ENCODE measurements at regions not wholly inside any gene's neighbourhood (a gene's known extent, or its start where the extent isn't known, plus 50 kb on each side); places are given as distances from the start of the nearest gene placed in this dataset.

DNA sequence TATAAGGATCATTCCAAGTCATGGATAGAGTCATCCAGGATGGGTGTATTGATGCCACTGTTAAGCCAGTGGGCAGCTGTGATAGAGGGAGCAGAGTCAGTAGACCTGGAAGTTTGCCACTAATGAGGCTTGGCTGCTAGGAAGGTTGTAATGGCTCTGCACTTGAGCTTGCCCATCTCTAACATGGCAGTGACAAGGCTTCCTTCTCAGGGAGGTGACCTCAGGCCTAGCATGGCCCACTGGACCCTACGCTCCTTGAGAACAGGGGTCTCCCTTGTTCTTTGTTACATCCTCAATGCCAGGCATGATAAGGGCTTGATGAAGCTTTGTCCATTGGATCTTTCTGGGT, 155.1 kb downstream of the CD83 start:
- intact Hi-C loops (cut with DNase I): no loop called here

GRCh38 chr6:14273191-14273590, 155.6 kb downstream of the CD83 start:
- peak in 1 of 10 donors; percentile 9 for DNase-seq
- intact Hi-C loops (cut with DNase I): no loop called here

More for the DNA sequence above, 155.1 kb downstream of the CD83 start:
- no peak for DNase-seq

DNA sequence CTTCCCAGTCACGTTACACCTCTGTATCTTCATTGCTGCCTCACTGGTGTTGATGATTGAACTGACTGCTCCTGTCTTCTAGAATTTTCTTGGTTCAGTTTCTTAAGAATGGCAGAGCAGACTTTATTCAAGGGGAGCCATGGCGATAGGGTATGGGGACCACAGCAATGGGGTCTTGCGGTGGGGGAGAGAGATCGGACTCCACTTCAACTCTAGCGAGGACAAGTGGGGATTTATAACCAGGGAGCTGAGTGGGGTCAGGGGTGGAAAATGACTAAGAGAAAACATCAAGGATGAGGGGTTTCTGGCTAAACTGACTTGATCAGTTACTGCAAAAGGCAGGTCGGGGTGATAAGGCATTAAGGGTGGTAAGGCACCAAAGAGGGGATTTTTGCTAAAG, 156.4 kb downstream of the CD83 start:
- DNase-seq: no peak
- intact Hi-C loops (cut with DNase I): no loop called here

- intact Hi-C loops (cut with DNase I): loop anchor here (5.0 kb wide), 1 partner anchor 63 kb away; no protein-coding TSS in a partner anchor
Measured at GRCh38 chr6:14274546-14275492, 157.2 kb downstream of the CD83 start.

DNA sequence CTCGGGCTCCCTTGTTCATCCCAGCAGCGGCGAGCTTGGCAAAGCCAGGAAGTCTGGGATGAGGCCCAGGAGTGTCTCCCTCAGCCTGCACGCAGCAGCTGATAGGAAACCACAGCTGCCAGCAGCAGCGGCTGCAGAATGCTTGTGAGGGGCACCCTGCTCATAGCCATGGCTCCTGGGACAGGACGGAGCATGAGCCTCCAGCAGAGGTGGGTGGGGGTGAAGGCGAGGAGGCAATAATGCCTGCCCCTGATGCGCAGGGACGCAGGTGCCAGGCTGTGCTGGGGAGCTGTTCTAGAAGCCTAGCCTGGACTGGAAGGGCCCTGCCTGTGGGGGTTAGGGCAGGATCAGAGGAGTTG, 157.9 kb downstream of the CD83 start:
- intact Hi-C loops (cut with DNase I): loop anchor here (5.0 kb wide), 1 partner anchor 63 kb away; no protein-coding TSS in a partner anchor
- peak; percentile 27 to 95 (median 65) for DNase-seq

More at GRCh38 chr6:14274546-14275492, 157.2 kb downstream of the CD83 start:
- peak in 1 of 10 donors; percentile 72 for DNase-seq

GRCh38 chr6:14276071-14276470, 158.5 kb downstream of the CD83 start:
- peak in 1 of 10 donors; percentile 60 for DNase-seq
- intact Hi-C loops (cut with DNase I): loop anchor here (5.0 kb wide), 1 partner anchor 64 kb away; no protein-coding TSS in a partner anchor

DNA sequence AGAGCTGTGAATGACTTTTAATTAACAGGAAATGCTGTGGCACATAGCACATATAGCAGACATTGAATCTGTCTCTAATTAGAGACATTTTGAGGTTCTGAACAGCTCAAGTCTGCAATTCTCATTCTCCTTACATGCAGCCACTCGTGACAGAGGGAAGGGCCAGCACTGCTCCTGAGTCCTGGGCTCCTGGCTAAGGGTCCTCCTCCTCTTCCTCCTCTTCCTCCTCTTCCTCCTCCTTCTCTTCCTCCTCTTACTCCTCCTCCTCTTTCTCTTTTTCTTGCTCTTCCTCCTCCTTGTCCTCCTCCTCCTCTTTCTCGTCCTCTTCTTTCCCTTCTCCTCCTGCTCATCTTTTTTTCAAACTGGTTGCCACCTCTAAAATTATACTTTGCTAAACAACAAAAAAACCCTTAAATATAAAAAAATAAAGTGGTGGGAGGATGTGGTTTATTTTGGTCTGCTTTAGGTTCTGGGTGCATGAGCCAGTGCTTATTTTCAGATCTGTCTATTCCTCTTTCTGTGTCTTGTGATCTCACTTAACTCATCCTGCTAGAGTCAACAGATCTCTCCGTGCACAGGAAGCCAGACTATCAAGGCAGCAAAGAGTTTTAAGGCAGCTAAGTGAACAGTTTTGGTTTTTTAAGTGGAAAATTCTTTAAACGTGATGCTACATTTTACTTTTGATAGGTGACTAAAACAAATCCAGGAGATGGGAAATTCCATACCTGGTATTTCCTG, 159.3 kb downstream of the CD83 start:
- peak in 1 of 10 donors; percentile 8 for DNase-seq
- intact Hi-C loops (cut with DNase I): loop anchor here (5.0 kb wide), 1 partner anchor 65 kb away; no protein-coding TSS in a partner anchor

GRCh38 chr6:14277405-14277930, 159.9 kb downstream of the CD83 start:
- intact Hi-C loops (cut with DNase I): loop anchor here (5.0 kb wide), 1 partner anchor 65 kb away; no protein-coding TSS in a partner anchor
- DNase-seq: no peak

GRCh38 chr6:14278006-14278405, 160.4 kb downstream of the CD83 start:
- no peak for DNase-seq
- intact Hi-C loops (cut with DNase I): loop anchor here (5.0 kb wide), 1 partner anchor 66 kb away; no protein-coding TSS in a partner anchor

DNA sequence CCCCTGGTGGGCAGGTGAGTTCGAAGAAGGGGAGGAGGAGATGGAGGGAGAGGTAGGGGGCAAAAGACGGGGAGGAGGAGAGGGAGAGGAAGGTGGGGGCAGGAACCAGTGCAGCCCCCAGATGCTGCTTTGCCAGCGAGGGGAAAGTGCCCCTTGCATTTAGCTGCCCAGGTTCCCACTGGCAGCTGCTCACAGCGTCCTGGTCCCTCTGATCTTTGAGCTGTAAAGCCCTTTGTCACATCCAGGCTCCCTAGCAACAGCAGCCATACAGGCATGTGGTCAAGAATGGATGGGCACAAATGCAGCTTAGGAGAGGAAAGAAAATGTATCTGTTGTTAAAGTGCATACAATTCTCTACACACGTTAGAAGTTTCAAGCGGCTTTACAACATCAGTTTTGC, 160.9 kb downstream of the CD83 start:
- intact Hi-C loops (cut with DNase I): loop anchor here (5.0 kb wide), 1 partner anchor 66 kb away; no protein-coding TSS in a partner anchor
- DNase-seq: no peak

- no peak for DNase-seq
- intact Hi-C loops (cut with DNase I): no loop called here
Measured at GRCh38 chr6:14280006-14280510, 162.5 kb downstream of the CD83 start.

DNA sequence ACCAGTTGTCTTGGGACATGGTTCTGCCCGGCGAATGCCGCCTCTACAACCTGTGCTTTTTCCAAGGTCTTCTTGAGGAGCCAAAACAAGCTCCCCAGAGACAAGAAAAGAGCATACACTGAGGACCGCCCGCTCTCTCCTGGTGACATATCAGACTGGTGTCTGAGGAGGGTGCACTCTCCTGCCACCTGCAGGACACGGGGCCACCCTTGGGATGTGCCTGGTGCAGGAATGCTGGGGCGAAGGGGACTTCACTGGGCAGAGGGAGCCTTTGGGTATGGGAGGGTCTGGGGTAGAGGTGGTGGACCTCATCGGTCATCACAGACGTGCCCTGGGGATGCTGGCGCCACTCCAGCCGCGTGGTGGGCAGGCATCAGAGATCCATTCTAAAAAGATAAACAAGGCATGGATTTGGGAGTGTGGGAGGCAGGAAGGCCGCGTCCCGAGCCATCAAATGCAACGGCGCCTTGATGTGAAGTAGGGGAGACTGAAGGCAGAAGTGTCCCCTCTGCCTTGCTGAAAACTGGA, 163.3 kb downstream of the CD83 start:
- peak in 1 of 10 donors; percentile 77 for DNase-seq
- intact Hi-C loops (cut with DNase I): no loop called here

GRCh38 chr6:14281811-14282660, 164.5 kb downstream of the CD83 start:
- intact Hi-C loops (cut with DNase I): no loop called here
- no peak for DNase-seq

DNA sequence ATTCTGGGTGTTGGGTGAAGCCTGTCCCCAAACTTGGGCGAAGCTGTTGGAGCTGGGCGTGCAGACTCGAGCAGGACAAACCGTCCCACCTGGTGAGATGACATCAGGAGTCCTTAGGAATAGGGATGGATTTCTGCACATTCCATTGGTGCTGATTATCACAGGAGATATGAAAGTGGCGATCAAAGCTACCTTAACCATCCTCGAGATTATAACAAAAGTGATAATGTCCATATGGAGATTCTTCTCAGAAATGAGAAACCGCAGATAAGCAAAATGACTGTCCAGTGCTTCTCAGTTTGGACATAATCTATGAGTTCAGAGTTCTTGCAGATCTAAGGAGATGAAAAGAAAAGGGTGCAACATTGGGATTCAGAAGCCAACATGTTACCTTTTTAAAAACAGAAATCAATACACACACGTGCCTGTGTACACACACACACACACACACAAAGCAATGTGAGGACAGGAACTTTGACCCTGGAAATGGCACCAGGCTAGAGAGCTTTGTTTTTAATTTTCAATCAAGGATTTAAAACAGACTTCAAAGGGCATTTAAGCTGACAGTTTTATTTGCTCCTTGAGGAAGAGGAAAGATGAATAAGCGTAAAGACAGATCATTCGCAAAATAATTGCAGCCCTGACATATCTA, 165.4 kb downstream of the CD83 start:
- intact Hi-C loops (cut with DNase I): no loop called here

GRCh38 chr6:14283600-14284235, 166.1 kb downstream of the CD83 start:
- intact Hi-C loops (cut with DNase I): no loop called here
- no peak for DNase-seq

More for the DNA sequence above, 165.4 kb downstream of the CD83 start:
- no peak for DNase-seq

DNA sequence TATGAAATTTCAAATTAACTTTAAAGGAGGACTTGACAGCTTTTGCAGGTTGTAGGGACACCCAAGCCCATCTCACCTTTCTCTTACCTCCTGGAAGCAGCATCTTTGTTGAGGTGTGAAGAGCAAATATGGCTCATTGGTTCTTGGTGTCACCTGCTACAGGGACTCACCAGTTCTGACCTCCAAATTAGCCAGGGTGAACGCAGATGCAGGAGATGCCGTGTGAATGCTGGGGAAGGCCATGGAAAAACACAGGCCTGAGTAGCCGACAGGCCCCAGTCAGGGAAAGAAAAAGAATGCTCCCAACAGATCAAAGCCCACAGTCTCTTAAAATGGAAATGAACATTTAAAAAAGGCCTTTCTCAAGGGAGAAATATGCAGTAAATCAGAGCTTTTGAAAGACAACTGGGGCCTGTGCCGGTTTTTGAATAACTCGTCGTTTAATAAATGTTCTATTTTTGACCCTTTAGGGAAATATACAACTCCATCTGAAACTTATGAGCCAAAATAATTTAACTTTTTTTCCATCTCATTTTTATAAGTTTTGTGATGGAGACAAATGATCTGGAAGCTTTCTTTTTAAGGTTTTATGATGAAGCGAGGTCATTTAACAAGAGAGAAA, 167.5 kb downstream of the CD83 start:
- DNase-seq: no peak
- intact Hi-C loops (cut with DNase I): no loop called here

DNA sequence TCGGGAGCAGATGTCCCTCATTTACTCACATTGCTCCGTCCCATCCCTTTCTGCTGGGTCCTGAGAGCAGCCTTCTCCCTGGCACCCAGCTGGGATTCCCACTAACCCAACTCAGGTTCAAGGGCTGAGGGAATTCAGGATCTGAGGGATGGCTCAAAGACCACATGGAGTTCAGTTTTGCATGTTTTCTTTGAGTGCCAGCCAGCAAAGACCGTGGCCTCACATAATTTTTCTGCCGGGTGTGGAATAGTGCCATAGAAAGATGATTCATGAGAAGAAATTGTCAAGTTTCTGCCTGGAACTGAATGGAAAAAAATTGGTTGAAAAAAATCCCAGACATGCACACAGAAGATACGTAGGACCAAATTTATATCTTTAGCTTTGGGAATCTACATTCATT, 168.6 kb downstream of the CD83 start:
- intact Hi-C loops (cut with DNase I): no loop called here
- no peak for DNase-seq

Data from posterior cingulate gyrus (tissue), 11 donors.